Activated CD8-positive, alpha-beta T cell treated with anti-CD3 and anti-CD28 coated beads for 36 hours (primary cell): ENCODE measurements at regions not wholly inside any gene's neighbourhood (a gene's known extent, or its start where the extent isn't known, plus 50 kb on each side); places are given as distances from the start of the nearest gene placed in this dataset.

ENCODE experiments used
- ATAC-seq: fragments of 200-7000 bp; cut with Tn5 transposase; one replicate; pipeline ENCODE4 v1.10.0; 2021; ENCODE audit warnings: mild to moderate bottlenecking, moderate library complexity
- CTCF ChIA-PET: fragments of 350-600 bp; sonication (Branson Sonifier 250); formaldehyde crosslinking; loops from one replicate; lab custom pipeline; 2021; ENCODE audit warnings: antibody characterized with exemption; lab: Charles Lee
- POLR2A ChIA-PET: fragments of 350-600 bp; sonication (Branson Sonifier 250); formaldehyde crosslinking; loops from one replicate; lab custom pipeline; 2021; ENCODE audit warnings: antibody characterized with exemption; lab: Charles Lee
- DNase-seq: peaks from one replicate; pipeline ENCODE4 v3.0.0-alpha.2; 2020
- H3K27ac Mint-ChIP-seq: one replicate; pipeline ENCODE4 v1.8.0; 2021; ENCODE audit warnings: mild to moderate bottlenecking, mixed read lengths
- H3K27me3 Mint-ChIP-seq: one replicate; pipeline ENCODE4 v1.8.0; 2021; ENCODE audit warnings: mixed read lengths
- H3K36me3 Mint-ChIP-seq: one replicate; pipeline ENCODE4 v1.8.0; 2021; ENCODE audit warnings: low read depth, mixed read lengths
- H3K4me1 Mint-ChIP-seq: one replicate; pipeline ENCODE4 v1.8.0; 2021; ENCODE audit warnings: low read depth, mixed read lengths
- H3K4me3 Mint-ChIP-seq: one replicate; pipeline ENCODE4 v1.8.0; 2021; ENCODE audit warnings: mild to moderate bottlenecking, moderate library complexity, mixed read lengths
- H3K9me3 Mint-ChIP-seq: one replicate; pipeline ENCODE4 v1.8.0; 2021; ENCODE audit warnings: mixed read lengths
- CTCF ChIP-seq: fragments of 200-600 bp; IDR thresholded peaks from one replicate; pipeline ENCODE4 v1.8.0; 2022; ENCODE audit warnings: antibody characterized with exemption, mild to moderate bottlenecking
- intact Hi-C: fragments of 100-400 bp; cut with micrococcal nuclease; formaldehyde crosslinking; loops from one replicate; pipeline ENCODE4 v1.10.0; 2022

GRCh38 chr3:81244231-81244630 lies 517.2 kb downstream of the GBE1 start:
- H3K9me3 Mint-ChIP-seq = no peaks in the 10 kb centered on the region
- TF ChIP-seq CTCF = no peak
- no peak for ATAC-seq
- H3K4me1 Mint-ChIP-seq = no peaks in the 10 kb centered on the region
- H3K36me3 Mint-ChIP-seq = no peaks in the 10 kb centered on the region
- H3K27me3 Mint-ChIP-seq = no peaks in the 10 kb centered on the region
- no peak overlapping the region for H3K4me3 Mint-ChIP-seq
- ChIA-PET POLR2A (no interaction called here), CTCF (no interaction called here)
- intact Hi-C loops = no loop called here
- DNase-seq = no peak
- H3K27ac Mint-ChIP-seq = no peak overlapping the region

GRCh38 chr3:81242871-81243270 lies 518.6 kb downstream of the GBE1 start:
- TF ChIP-seq CTCF = no peak
- no peak for DNase-seq
- no peaks in the 10 kb centered on the region for H3K4me1 Mint-ChIP-seq
- ChIA-PET CTCF (no interaction called here), POLR2A (no interaction called here)
- ATAC-seq = no peak
- intact Hi-C loops = no loop called here
- H3K27ac Mint-ChIP-seq = no peak overlapping the region
- H3K27me3 Mint-ChIP-seq = no peaks in the 10 kb centered on the region
- H3K9me3 Mint-ChIP-seq = no peaks in the 10 kb centered on the region
- H3K36me3 Mint-ChIP-seq = no peaks in the 10 kb centered on the region
- H3K4me3 Mint-ChIP-seq = no peak overlapping the region

- DNase-seq = no peak
- no peak overlapping the region for H3K4me3 Mint-ChIP-seq
- no peaks in the 10 kb centered on the region for H3K4me1 Mint-ChIP-seq
- no peak overlapping the region for H3K27ac Mint-ChIP-seq
- ATAC-seq = no peak
- H3K36me3 Mint-ChIP-seq = no peaks in the 10 kb centered on the region
- ChIA-PET POLR2A (no interaction called here), CTCF (no interaction called here)
- H3K27me3 Mint-ChIP-seq = no peaks in the 10 kb centered on the region
- no peaks in the 10 kb centered on the region for H3K9me3 Mint-ChIP-seq
- intact Hi-C loops = no loop called here
- no peak for TF ChIP-seq CTCF
These were observed 524.3 kb downstream of the GBE1 start for GRCh38 chr3:81237181-81237580.

- Mint-ChIP-seq H3K27ac (no peak overlapping the region), H3K4me1 (no peaks in the 10 kb centered on the region), H3K27me3 (no peaks in the 10 kb centered on the region), H3K4me3 (no peak overlapping the region), H3K36me3 (no peaks in the 10 kb centered on the region), H3K9me3 (no peaks in the 10 kb centered on the region)
- ChIA-PET CTCF (no interaction called here), POLR2A (no interaction called here)
- intact Hi-C loops = no loop called here
- TF ChIP-seq CTCF = no peak
- DNase-seq = no peak
- ATAC-seq = no peak
These were observed 543.4 kb downstream of the GBE1 start for GRCh38 chr3:81218023-81218422.

GRCh38 chr3:81217101-81217500 lies 544.3 kb downstream of the GBE1 start:
- intact Hi-C loops = no loop called here
- no peaks in the 10 kb centered on the region for H3K27me3 Mint-ChIP-seq
- POLR2A ChIA-PET = no interaction called here
- H3K27ac Mint-ChIP-seq = no peak overlapping the region
- no peak for DNase-seq
- TF ChIP-seq CTCF = no peak
- no peaks in the 10 kb centered on the region for H3K4me1 Mint-ChIP-seq
- no peak overlapping the region for H3K4me3 Mint-ChIP-seq
- H3K36me3 Mint-ChIP-seq = no peaks in the 10 kb centered on the region
- CTCF ChIA-PET = no interaction called here
- ATAC-seq = no peak
- H3K9me3 Mint-ChIP-seq = no peaks in the 10 kb centered on the region
